HG02870 (cell line): ENCODE measurements at regions not wholly inside any gene's neighbourhood (a gene's known extent, or its start where the extent isn't known, plus 50 kb on each side); places are given as distances from the start of the nearest gene placed in this dataset.
"Not testable (repeated sequence)": the region's sequence is repeated elsewhere in the genome, so short reads cannot be mapped to it uniquely, and the experiment has no call there.

ENCODE experiments used
- ATAC-seq: cut with Tn5 transposase; IDR thresholded peaks from one replicate; pipeline ENCODE4 v1.9.1; 2021; ENCODE audit warnings: mild to moderate bottlenecking, moderate library complexity; ENCODE audit not compliant: unreplicated experiment

GRCh38 chrX:124181515-124181914 is 150.9 kb upstream of the TEX13D start:
- not testable (repeated sequence) for ATAC-seq

- no peak for ATAC-seq
Measured at GRCh38 chrX:124190440-124190839, 142.0 kb upstream of the TEX13D start.

GRCh38 chrX:124194199-124194598 is 138.3 kb upstream of the TEX13D start:
- ATAC-seq, result no peak

GRCh38 chrX:124194901-124195300 is 137.6 kb upstream of the TEX13D start:
- no peak for ATAC-seq

GRCh38 chrX:124203311-124203710 is 129.1 kb upstream of the TEX13D start:
- ATAC-seq, result no peak

GRCh38 chrX:124208660-124209059 is 123.8 kb upstream of the TEX13D start:
- no peak for ATAC-seq

- no peak for ATAC-seq
Measured at GRCh38 chrX:124209792-124210576, 122.5 kb upstream of the TEX13D start.

DNA sequence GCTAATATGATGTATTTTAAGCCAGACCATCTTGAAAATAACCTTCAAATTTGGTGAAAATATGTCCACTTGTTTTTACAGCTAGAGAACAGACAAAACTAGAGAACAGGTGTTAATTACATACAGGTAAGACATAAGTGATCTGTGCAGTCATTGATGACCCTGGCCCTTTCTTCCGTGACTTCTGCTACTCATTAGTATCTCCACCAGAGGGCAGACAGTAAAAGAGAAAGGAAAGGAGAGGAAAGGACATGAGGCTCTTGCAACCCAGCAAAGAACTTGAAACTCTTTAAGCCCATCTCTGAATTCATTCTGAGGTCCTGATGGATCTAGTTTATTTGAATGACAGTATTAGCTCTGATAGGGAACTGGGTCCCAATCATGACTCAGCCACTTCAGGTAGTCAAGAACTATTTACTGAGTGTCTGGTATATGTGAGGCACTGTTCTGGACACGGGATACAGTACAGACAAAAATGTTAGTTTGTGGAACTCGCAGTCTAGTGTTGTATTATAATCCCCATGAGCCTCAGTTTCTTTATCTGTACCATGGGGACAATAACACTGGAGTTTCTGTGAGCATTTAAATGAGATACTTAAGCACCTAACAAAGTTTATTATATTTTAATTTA is 121.0 kb upstream of the TEX13D start:
- peak; percentile 92 for ATAC-seq

GRCh38 chrX:124212622-124213021 is 119.8 kb upstream of the TEX13D start:
- no peak for ATAC-seq

- no peak for ATAC-seq
Measured at GRCh38 chrX:124215786-124216185, 116.7 kb upstream of the TEX13D start.

DNA sequence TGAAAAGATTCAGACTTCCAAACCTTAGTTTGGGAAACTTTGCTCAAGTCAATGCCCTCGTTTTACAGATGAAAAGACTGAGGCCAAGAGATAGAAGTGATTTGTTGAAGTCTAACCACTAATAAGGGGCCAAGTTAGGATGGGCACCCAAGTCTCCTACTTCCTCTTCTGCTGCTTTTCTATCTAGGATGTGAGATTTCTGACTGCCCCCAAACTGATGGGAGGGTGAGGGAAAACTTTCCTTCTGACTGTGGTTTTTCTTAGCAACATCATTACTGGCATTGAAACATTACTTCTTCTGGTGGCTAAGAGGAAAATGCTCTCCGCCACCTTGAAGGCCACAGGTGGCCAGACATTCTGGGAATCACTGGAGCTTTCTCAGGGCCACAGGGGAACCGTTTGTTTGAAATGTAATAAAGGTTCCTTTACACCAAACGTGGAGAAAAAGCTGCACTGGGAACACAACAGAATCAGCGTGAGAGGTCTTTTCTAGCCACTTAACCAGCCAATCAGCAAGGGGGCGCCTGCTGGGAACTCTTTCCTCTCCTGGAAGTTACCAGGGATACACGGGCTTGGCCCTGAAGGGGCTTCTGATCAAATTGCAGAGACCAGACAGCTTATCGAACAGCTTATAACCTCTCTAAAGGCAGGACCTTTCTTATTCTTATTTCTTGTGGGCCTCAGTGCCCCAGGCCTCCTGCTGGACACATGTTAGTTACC is 115.9 kb upstream of the TEX13D start:
- ATAC-seq, result no peak

- peak; percentile 70 for ATAC-seq
Measured at GRCh38 chrX:124217304-124218251, 114.9 kb upstream of the TEX13D start.

DNA sequence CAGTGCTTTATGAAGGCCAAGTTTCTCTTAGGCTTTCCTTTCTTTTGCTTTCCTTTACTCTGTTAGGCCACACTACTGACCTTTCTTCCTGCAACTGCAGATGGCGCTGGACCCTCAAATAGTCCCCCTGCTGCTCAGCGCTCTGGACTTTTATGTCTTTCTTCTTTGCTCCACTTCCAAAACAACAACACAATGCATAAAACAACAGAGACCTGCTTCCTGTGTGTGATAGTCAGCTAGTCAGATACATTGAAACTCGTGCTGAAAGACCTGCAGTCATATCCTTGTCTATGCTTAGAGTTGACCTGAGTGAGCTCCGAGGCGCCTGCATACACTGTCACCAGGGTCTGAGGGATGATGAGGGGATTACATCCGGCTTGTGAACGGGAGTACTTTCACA is 108.9 kb upstream of the TEX13D start:
- no peak for ATAC-seq

- ATAC-seq, result no peak
Measured at GRCh38 chrX:124224528-124224927, 107.9 kb upstream of the TEX13D start.

DNA sequence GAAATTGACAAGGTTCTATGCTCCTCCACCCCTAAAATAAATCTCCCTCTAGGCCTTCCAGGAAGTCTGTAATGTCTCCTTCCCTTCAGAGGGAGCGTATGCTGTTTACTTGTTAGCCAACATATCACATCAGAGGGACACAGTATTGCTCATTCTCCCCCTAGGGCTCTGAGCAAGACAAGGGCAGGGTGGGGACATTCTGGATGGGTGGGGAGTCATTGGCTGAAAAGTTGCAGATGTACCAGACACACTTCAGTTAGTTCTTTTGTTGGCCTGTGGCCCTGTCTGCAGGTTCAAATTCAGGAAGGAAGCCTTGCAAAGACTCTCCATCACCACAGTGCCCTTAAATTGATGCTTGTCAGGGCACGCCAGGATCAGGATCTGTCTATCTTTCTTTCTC is 106.3 kb upstream of the TEX13D start:
- ATAC-seq, result no peak

- no peak for ATAC-seq
Measured at GRCh38 chrX:124228849-124229248, 103.6 kb upstream of the TEX13D start.

DNA sequence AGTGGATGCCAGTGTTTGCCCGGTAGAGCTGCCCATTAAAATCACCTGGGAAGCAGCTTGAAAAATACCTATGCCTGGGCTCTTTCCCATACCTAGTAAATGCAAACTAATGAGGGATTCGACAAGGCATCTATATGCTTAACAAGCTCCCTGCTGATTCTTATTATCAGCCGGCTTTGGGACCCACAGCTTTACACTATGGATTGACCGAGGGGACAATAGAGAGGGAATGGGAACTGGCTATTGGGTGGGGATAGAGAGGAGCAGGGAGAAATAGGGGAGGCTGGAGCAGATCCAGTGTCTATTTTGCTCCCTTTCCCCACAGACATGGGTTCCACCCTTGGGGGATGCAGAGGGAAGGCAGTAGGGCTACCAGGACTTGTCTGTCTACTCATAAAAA is 103.1 kb upstream of the TEX13D start:
- no peak for ATAC-seq

DNA sequence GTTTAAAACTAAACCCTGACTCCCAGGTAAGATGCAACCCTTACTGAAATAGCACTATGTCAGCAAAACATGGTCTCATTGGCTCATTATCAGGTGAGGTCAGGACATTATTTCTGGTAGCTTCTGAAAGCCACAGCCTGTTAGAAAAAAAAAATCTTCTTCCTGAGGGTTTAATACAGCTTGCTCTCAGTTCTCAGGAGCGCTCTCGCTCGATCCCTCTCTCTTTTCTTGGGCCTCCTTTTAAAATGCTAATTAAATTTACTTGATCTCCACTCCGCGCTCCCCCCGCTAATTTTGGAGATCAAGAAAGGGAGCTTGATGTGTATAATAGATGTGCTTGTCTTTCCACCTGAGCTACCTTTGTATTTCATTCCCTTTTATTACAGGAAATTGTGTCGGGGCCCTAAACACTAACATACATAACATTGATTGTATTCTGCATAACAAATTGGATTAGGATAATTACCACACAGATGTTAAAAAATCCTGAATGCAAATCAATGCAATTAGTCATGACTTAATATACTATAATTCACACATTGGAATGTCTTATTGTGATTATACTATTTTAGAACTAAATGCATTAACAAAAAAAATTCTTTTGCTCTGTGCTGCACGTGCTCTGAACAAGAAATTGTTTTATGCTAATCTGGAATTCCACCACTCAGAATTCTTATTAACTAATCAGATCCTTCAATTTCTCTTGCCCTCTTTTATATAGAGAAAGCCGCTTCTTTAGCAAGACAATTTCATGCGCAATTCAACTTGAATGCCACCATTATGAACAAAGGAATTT is 101.6 kb upstream of the TEX13D start:
- no peak for ATAC-seq

GRCh38 chrX:124231451-124231759 is 101.1 kb upstream of the TEX13D start:
- no peak for ATAC-seq

GRCh38 chrX:124232523-124233201 is 99.8 kb upstream of the TEX13D start:
- ATAC-seq, result peak; percentile 73
